Stomach smooth muscle (tissue), 2 donors: ENCODE measurements at regions not wholly inside any gene's neighbourhood (a gene's known extent, or its start where the extent isn't known, plus 50 kb on each side); places are given as distances from the start of the nearest gene placed in this dataset.

ENCODE experiments used
- H3K27ac ChIP-seq: one replicate; pipeline ENCODE4 v1.7.0; 2013; ENCODE audit warnings: mild to moderate bottlenecking, low read length, inconsistent platforms
- H3K27me3 ChIP-seq, 2 donors: one replicate each; pipeline ENCODE4 v1.7.0; 2013; ENCODE audit warnings: low read length in 2 of 2; ENCODE audit not compliant: insufficient read depth in 2 of 2, control insufficient read depth in 1 of 2
- H3K36me3 ChIP-seq, 2 donors: one replicate each; pipeline ENCODE4 v1.7.0; 2013; ENCODE audit warnings: low read length in 2 of 2; ENCODE audit not compliant: control insufficient read depth in 2 of 2, insufficient read depth in 2 of 2
- H3K4me1 ChIP-seq: one replicate; pipeline ENCODE4 v1.7.0; 2013; ENCODE audit warnings: low read length; ENCODE audit not compliant: control insufficient read depth, insufficient read depth
- H3K4me3 ChIP-seq, 2 donors: one replicate each; pipeline ENCODE4 v1.7.0; 2013; ENCODE audit warnings: low read length in 2 of 2
- H3K9ac ChIP-seq, 2 donors: one replicate each; pipeline ENCODE4 v1.7.0; 2013; ENCODE audit warnings: low read length in 2 of 2, mild to moderate bottlenecking in 1 of 2
- H3K9me3 ChIP-seq, 2 donors: one replicate each; pipeline ENCODE4 v1.7.0; 2013; ENCODE audit warnings: low read length in 2 of 2; ENCODE audit not compliant: control insufficient read depth in 2 of 2
- donor health status: healthy.
- donor health status: Pancreatic carcinoma.

- Histone ChIP-seq H3K36me3 (no peaks in the 10 kb centered on the region), H3K4me1 (no peaks in the 10 kb centered on the region), H3K4me3 (no peak overlapping the region)
These were observed 750.7 kb upstream of the GCFC2 start for GRCh38 chr2:76461431-76461830.

DNA sequence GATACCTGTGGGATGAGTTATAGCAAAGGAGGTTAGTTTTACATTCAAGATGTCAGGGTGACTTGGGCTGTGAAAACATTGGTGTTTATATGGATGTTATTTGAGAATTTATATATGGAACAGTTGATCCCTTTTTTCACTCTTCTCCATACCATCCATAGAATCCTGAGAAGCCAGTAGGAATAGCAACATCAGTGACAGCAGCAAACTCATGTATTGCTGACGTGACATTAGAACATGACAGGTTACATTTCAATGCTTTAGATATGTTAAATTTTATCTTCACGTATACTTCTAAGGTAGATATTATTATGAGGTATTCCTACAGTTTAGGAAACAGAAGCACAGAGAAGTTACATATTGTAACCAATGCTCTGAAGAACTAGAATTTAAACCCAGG is 745.2 kb upstream of the GCFC2 start:
- Histone ChIP-seq H3K4me1 (no peaks in the 10 kb centered on the region), H3K36me3 (no peaks in the 10 kb centered on the region), H3K4me3 (no peak overlapping the region), H3K9ac (no peak overlapping the region), H3K9me3 (no peaks in the 10 kb centered on the region), H3K27me3 (no peaks in the 10 kb centered on the region), H3K27ac (no peak overlapping the region)

More at GRCh38 chr2:76461431-76461830, 750.7 kb upstream of the GCFC2 start:
- H3K27ac ChIP-seq = no peak overlapping the region
- H3K27me3 ChIP-seq = no peaks in the 10 kb centered on the region
- no peak overlapping the region for H3K9ac ChIP-seq
- H3K9me3 ChIP-seq = no peaks in the 10 kb centered on the region

- no peaks in the 10 kb centered on the region for H3K36me3 ChIP-seq
- H3K9ac ChIP-seq = no peak overlapping the region
- H3K4me1 ChIP-seq = no peaks in the 10 kb centered on the region
- no peak overlapping the region for H3K27ac ChIP-seq
- no peaks in the 10 kb centered on the region for H3K9me3 ChIP-seq
- H3K4me3 ChIP-seq = no peak overlapping the region
- no peaks in the 10 kb centered on the region for H3K27me3 ChIP-seq
These were observed 739.3 kb upstream of the GCFC2 start for GRCh38 chr2:76450024-76450475.

DNA sequence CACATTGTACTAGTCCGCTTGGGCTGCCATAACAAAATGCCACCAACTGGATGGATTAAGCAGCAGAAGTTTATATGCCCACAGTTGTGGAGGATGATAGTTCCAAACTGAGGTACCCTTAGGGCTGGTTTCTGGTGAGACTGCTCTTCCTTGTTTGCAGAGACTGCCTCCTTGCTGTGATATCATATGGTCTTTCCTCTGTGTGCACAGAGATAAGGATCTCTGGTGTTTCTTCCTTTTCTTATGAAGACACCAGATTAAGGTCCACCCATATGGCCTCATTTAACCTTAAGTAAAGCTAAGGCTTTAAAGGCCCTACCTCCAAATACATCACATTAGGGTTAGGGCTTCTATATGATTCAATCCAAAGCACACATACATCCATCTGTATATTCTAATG is 738.2 kb upstream of the GCFC2 start:
- Histone ChIP-seq H3K36me3 (no peaks in the 10 kb centered on the region), H3K9me3 (no peaks in the 10 kb centered on the region), H3K4me1 (no peaks in the 10 kb centered on the region), H3K27me3 (no peaks in the 10 kb centered on the region), H3K27ac (no peak overlapping the region), H3K4me3 (no peak overlapping the region), H3K9ac (no peak overlapping the region)

DNA sequence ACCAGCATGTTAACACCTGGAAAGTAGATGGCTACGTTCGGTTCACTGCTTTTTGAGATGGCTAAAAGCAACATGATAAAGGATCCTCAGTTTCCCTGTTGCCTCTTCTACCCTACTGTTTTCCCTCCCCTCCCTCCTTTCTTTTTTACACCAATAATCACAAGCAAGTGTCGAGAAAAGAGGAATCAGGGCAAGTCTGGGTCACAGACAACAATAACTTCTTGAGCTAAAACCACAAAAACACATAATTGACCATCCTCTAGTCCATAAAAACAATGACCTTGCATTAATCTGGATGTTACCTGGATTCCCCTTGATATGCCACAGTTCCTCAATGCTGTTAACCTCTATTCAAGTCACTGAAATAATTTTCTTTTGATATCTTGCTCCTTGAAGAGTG is 736.6 kb upstream of the GCFC2 start:
- H3K9me3 ChIP-seq = no peaks in the 10 kb centered on the region
- no peak overlapping the region for H3K9ac ChIP-seq
- no peaks in the 10 kb centered on the region for H3K4me1 ChIP-seq
- no peak overlapping the region for H3K27ac ChIP-seq
- H3K4me3 ChIP-seq = no peak overlapping the region
- no peaks in the 10 kb centered on the region for H3K27me3 ChIP-seq
- H3K36me3 ChIP-seq = no peaks in the 10 kb centered on the region

GRCh38 chr2:76446872-76447271 is 736.2 kb upstream of the GCFC2 start:
- no peaks in the 10 kb centered on the region for H3K9me3 ChIP-seq
- no peaks in the 10 kb centered on the region for H3K36me3 ChIP-seq
- no peak overlapping the region for H3K9ac ChIP-seq
- H3K4me1 ChIP-seq = no peaks in the 10 kb centered on the region
- no peak overlapping the region for H3K27ac ChIP-seq
- H3K27me3 ChIP-seq = no peaks in the 10 kb centered on the region
- H3K4me3 ChIP-seq = no peak overlapping the region

GRCh38 chr2:76445880-76446279 is 735.2 kb upstream of the GCFC2 start:
- H3K4me3 ChIP-seq = no peak overlapping the region

GRCh38 chr2:76444732-76445131 is 734.0 kb upstream of the GCFC2 start:
- Histone ChIP-seq H3K27me3 (no peaks in the 10 kb centered on the region), H3K4me3 (no peak overlapping the region)

More at GRCh38 chr2:76445880-76446279, 735.2 kb upstream of the GCFC2 start:
- Histone ChIP-seq H3K4me1 (no peaks in the 10 kb centered on the region), H3K27me3 (no peaks in the 10 kb centered on the region), H3K36me3 (no peaks in the 10 kb centered on the region), H3K9ac (no peak overlapping the region), H3K9me3 (no peaks in the 10 kb centered on the region), H3K27ac (no peak overlapping the region)

DNA sequence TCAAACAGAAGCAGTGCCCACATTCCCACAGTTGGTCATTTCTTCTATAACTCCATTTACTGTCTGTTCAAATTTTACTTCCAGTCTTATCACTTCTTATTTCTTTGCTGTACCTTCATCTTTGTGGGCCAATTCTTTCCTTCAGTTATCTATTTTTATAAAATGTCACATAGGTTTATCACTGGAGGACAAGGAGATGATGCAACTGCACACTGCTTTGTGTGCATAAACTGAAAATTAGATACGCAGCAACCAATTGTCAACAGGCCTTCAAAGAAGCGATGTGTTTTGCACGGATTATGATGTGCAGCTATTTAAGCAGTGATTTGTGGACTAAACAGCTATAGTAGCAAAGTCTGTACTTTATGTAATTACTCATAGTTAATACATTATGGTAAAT is 726.8 kb upstream of the GCFC2 start:
- Histone ChIP-seq H3K4me1 (no peaks in the 10 kb centered on the region), H3K27me3 (no peaks in the 10 kb centered on the region), H3K4me3 (no peak overlapping the region), H3K9ac (no peak overlapping the region), H3K27ac (no peak overlapping the region), H3K9me3 (no peaks in the 10 kb centered on the region), H3K36me3 (no peaks in the 10 kb centered on the region)

More at GRCh38 chr2:76444732-76445131, 734.0 kb upstream of the GCFC2 start:
- Histone ChIP-seq H3K4me1 (no peaks in the 10 kb centered on the region), H3K36me3 (no peaks in the 10 kb centered on the region), H3K27ac (no peak overlapping the region), H3K9ac (no peak overlapping the region), H3K9me3 (no peaks in the 10 kb centered on the region)

- no peaks in the 10 kb centered on the region for H3K9me3 ChIP-seq
- no peaks in the 10 kb centered on the region for H3K36me3 ChIP-seq
- no peak overlapping the region for H3K27ac ChIP-seq
- H3K9ac ChIP-seq = no peak overlapping the region
- no peak overlapping the region for H3K4me3 ChIP-seq
- no peaks in the 10 kb centered on the region for H3K27me3 ChIP-seq
- H3K4me1 ChIP-seq = no peaks in the 10 kb centered on the region
These were observed 718.7 kb upstream of the GCFC2 start for GRCh38 chr2:76429374-76429773.

GRCh38 chr2:76427452-76427851 is 716.7 kb upstream of the GCFC2 start:
- no peaks in the 10 kb centered on the region for H3K27me3 ChIP-seq
- no peaks in the 10 kb centered on the region for H3K36me3 ChIP-seq
- no peak overlapping the region for H3K27ac ChIP-seq
- H3K9me3 ChIP-seq = no peaks in the 10 kb centered on the region
- H3K9ac ChIP-seq = no peak overlapping the region
- no peak overlapping the region for H3K4me3 ChIP-seq
- no peaks in the 10 kb centered on the region for H3K4me1 ChIP-seq
